GM12865 (cell line): ENCODE measurements at regions not wholly inside any gene's neighbourhood (a gene's known extent, or its start where the extent isn't known, plus 50 kb on each side); places are given as distances from the start of the nearest gene placed in this dataset.

Experiments used
- DNase-seq: peaks from one replicate; pipeline ENCODE4 v3.0.0; 2010; ENCODE audit warnings: low read depth
- H3K4me3 ChIP-seq: 2 replicates; pipeline ENCODE4 v1.5.1; 2011; ENCODE audit warnings: mild to moderate bottlenecking, low read depth, low read length, control low read depth
- TF ChIP-seq, protein P1 (sequence below): IDR thresholded peaks from 2 replicates; pipeline ENCODE4 v1.5.1; 2011; ENCODE audit warnings: low read length, control low read depth, low read depth, inconsistent platforms; ENCODE audit not compliant: insufficient read depth; ENCODE audit errors: missing control alignments

DNA sequence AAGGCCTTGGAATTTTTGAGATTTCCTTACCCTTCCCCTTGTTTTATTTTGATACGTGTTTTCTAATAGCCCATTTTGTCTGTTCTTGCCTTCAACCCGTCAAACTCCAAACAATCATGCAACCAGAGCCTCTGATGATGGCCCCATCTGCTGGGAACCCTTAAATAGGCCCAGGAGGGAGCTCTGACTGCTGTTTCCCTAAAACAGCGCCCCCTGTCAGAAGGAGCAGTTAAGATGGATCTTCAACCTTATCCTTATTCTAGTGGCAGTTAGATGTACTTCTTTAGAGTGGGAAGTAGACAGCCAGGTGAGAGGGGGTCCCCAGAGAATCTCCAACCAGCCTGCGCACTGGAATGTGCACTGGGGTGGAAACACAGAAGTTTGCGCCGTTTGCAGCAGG, 1031.0 kb upstream of the PCDH9 start:
- TF ChIP-seq, protein P1, sequence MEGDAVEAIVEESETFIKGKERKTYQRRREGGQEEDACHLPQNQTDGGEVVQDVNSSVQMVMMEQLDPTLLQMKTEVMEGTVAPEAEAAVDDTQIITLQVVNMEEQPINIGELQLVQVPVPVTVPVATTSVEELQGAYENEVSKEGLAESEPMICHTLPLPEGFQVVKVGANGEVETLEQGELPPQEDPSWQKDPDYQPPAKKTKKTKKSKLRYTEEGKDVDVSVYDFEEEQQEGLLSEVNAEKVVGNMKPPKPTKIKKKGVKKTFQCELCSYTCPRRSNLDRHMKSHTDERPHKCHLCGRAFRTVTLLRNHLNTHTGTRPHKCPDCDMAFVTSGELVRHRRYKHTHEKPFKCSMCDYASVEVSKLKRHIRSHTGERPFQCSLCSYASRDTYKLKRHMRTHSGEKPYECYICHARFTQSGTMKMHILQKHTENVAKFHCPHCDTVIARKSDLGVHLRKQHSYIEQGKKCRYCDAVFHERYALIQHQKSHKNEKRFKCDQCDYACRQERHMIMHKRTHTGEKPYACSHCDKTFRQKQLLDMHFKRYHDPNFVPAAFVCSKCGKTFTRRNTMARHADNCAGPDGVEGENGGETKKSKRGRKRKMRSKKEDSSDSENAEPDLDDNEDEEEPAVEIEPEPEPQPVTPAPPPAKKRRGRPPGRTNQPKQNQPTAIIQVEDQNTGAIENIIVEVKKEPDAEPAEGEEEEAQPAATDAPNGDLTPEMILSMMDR: no peak
- DNase-seq: peak; percentile 4
- no peak overlapping the region for H3K4me3 ChIP-seq

DNA sequence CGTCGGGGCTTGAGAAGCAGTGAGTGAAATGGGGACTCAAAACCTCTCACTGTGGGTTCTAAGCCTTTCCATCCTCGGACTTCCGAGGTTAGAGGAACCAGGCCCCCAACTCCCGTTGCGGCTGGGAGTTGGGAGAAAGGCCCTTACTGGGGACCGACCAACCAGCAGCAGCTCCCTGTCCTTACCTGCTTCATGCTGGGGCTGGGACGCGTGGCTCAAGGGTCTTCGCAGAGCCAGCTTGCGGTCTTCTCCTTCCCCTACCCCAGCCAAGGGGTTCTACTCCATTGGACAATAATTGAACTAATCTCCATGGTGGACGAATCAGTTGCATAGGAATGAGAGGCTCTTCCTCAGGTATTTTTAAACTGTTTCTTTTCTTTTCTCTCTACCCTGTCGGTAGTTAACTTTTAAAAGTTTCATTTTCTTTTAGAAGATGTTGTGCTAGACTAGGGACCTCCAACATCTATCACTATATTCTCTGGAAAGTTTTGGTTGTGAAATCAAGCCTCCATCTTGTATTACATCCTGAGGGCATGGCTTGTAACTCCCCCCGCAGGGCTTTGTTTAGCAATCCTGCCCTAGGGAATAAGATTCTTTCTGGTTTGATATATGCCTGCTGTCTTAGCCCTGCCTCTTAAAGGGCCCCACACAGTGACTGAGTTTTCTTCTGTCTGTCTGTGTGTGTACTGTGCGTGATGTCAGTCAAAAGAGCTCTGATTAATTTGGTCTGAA, 1027.1 kb upstream of the PCDH9 start:
- TF ChIP-seq, protein P1: no peak
- peak overlapping the region; percentile 0; the same call in 1 of the 2 replicates for H3K4me3 ChIP-seq
- peak; percentile 10 for DNase-seq

DNA sequence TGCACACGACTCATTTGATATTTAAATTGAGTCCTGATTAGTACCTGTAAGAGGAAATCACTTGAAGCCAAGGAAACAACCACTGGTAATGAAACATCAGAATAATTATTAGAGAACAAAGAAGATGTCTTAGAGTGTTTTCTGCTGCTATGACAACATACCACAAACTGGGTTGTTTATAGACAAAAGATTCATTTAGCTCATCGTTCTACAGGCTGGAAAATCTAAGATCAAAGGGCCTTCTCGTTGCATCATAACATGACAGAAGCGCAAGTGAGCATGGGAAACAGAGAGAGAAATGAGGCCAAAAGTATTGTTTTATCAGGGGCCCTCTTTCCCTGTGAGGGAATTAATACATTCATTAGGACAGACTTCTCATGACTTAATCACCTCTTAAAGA, 1024.0 kb upstream of the PCDH9 start:
- TF ChIP-seq, protein P1: no peak
- DNase-seq: no peak
- H3K4me3 ChIP-seq: no peak overlapping the region

DNA sequence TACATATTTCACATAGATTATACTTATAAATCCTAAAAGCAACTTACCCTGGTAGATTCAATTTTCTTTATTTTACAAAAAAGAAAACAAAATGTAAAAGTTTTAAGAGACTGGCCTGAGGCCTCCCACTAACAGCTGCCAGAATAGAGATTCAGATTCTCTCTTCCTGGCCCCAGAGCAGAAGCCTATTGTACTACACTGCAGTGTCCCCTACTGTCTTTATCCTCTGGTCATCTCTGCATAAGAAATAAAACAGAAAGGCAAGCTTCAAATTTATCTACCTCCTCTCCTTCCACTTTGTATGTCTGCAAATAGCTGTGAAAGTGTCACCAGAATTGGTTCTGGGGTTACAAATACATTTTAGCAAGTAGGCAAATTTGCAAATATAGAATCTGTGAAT, 1004.1 kb upstream of the PCDH9 start:
- DNase-seq: no peak
- TF ChIP-seq, protein P1: no peak
- H3K4me3 ChIP-seq: no peak overlapping the region

DNA sequence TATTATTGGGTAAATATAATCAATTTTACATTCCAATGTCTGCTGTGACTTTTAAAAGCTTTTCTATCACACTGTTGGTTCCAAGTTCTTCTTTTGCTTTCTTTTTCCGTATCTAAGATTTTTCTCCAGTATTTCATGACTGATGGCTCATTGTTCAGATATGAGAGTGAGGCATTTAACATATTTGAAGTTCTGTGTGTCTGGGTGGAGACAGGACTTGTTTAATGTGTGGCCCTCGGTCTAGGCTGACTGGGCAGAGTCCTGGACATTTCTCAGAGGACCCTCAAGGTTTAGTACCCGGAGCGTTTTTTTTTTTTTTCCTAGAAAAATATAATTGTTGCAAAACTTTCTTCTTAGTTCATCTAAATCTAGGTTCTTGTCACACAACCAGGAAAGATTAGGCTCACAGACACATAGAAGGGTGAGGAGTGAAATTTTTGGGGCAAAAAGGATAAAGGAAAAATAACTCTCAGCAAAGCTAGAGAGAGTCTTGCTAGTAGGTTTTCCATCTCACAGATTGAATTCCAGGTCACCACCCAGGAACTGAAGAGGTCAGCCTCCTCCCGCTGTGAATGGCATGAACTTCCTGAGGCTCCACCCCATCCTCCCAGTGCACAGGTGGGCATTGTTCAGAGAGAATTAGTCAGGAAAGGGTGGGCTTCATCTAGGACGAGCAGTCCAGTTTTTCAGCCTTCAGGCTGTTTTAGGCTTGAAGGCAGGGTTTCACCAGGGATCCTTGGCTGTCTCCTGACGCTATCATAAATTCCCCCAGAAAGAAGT, 1002.4 kb upstream of the PCDH9 start:
- no peak for DNase-seq
- TF ChIP-seq, protein P1: no peak
- H3K4me3 ChIP-seq: no peak overlapping the region

DNA sequence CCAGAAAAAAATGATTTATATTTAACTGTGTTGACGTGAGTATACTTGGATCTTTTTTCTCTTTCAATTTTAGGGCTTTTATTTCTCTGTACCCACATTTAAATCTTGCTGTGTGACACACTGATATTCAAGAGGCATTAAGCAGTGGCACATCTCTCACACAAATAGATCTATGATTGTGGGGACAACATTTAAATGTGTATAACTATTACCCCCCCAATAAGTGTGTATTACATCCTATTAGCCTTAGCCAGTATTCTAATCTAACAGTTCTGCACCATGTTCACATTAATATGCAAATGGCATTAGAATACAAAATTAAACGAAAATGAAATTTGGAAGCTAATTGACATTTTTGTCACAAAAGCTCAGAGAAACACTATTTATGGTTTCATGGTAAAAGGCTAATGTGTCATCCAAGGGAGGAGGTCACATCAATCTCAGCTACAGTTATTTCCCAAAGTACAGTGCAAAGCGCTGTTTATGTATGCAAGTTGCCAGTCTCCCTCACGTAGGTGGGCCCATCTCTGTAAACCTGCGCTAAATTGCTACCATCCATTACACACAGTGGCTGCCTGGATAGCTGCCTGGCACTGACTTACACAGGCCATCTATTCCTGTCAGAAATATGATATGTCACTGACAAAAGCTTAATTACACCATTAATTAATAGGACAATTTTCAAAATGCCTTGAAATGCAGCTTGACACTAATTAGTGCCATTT, 984.7 kb upstream of the PCDH9 start:
- TF ChIP-seq, protein P1: no peak
- DNase-seq: no peak
- H3K4me3 ChIP-seq: no peak overlapping the region
